Neural cell (in vitro differentiated cells): ENCODE measurements at regions not wholly inside any gene's neighbourhood (a gene's known extent, or its start where the extent isn't known, plus 50 kb on each side); places are given as distances from the start of the nearest gene placed in this dataset.

ENCODE experiments used
- CTCF ChIP-seq: fragments of 450-650 bp; IDR thresholded peaks from 2 replicates; pipeline ENCODE4 v1.5.1; 2014; ENCODE audit warnings: antibody characterized with exemption, mild to moderate bottlenecking, moderate library complexity; ENCODE audit not compliant: poor library complexity, severe bottlenecking
- EP300 ChIP-seq: fragments of 450-650 bp; conservative IDR thresholded peaks from 2 replicates; pipeline ENCODE4 v1.6.1; 2014; ENCODE audit warnings: antibody characterized with exemption, mild to moderate bottlenecking, moderate library complexity; ENCODE audit not compliant: poor library complexity, severe bottlenecking
- EZH2 ChIP-seq: fragments of 200-600, 300-800 bp; shearing (Covaris generic), sonication (generic); IDR thresholded peaks from 2 replicates; pipeline ENCODE4 v1.6.1; 2014; ENCODE audit warnings: antibody characterized with exemption, low read length, borderline replicate concordance, mild to moderate bottlenecking; ENCODE audit not compliant: insufficient read depth, poor library complexity, severe bottlenecking
- MXI1 ChIP-seq: fragments of 450-650 bp; conservative IDR thresholded peaks from 2 replicates; pipeline ENCODE4 v1.6.1; 2014; ENCODE audit warnings: antibody characterized with exemption, mild to moderate bottlenecking; ENCODE audit not compliant: poor library complexity, severe bottlenecking
- POLR2AphosphoS5 ChIP-seq: IDR thresholded peaks from 2 replicates; pipeline ENCODE4 v1.6.1; 2012
- RAD21 ChIP-seq: fragments of 450-650 bp; conservative IDR thresholded peaks from 2 replicates; pipeline ENCODE4 v1.6.1; 2014; ENCODE audit warnings: antibody characterized with exemption, mild to moderate bottlenecking, moderate library complexity
- REST ChIP-seq: IDR thresholded peaks from 2 replicates; pipeline ENCODE4 v1.6.1; 2012; ENCODE audit warnings: borderline replicate concordance
- SMC3 ChIP-seq: fragments of 450-650 bp; conservative IDR thresholded peaks from 2 replicates; pipeline ENCODE4 v1.6.1; 2014; ENCODE audit warnings: antibody characterized with exemption, mild to moderate bottlenecking, moderate library complexity; ENCODE audit not compliant: poor library complexity
- TAF1 ChIP-seq: IDR thresholded peaks from 2 replicates; pipeline ENCODE4 v1.6.1; 2012; ENCODE audit warnings: low read depth

DNA sequence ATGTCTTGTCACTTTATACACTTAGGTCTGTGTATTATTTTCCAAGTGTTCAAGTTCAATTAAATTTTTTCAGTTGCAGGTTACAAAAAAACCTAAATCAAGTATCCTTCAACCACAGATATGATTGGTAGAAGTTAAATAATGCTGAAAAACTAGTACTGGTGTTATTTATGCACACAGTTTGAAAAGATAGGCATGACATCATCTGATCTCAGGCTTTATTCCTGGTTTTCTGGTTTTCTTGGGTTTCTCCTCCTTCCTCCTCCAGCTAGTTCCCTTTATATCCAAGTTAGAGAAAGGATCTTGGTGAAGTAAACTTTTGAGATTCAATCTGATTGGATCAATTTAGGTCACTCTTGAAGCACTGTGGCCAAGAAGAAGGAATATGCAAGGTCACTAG lies 1201.1 kb upstream of the B3GALT2 start:
- TF ChIP-seq EP300 (no peak), CTCF (no peak), POLR2AphosphoS5 (no peak), EZH2 (no peak), MXI1 (no peak), REST (no peak), RAD21 (no peak), TAF1 (no peak), SMC3 (no peak)
